AG08395 (cell line): ENCODE measurements at regions not wholly inside any gene's neighbourhood (a gene's known extent, or its start where the extent isn't known, plus 50 kb on each side); places are given as distances from the start of the nearest gene placed in this dataset.
"Not testable (repeated sequence)": the region's sequence is repeated elsewhere in the genome, so short reads cannot be mapped to it uniquely, and the experiment has no call there.

Experiments used
- DNase-seq: peaks from one replicate; pipeline ENCODE4 v3.0.0; 2012; ENCODE audit warnings: mixed read lengths, low spot score

GRCh38 chr3:143901105-143901504, 52.8 kb upstream of the SLC9A9 start:
- DNase-seq, result peak; percentile 60

DNA sequence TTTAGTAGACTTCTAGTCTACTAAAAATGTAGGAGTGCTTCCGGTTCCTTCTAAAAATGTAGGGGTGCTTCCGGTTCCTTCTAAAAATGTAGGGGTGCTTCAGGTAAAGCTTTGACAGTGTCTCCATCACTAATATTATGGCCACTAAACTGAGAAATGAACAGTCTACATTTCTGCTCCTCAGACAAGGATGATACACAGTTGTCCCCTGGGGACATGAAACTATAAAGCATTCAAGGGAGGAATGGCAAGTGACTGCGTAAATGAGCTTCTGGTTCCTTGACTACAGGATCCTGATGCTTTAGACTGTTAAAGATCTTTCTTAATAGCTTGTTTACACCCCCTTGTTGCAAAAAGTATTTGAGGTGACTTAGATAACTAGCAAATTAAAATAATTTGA, 53.9 kb upstream of the SLC9A9 start:
- DNase-seq, result no peak

DNA sequence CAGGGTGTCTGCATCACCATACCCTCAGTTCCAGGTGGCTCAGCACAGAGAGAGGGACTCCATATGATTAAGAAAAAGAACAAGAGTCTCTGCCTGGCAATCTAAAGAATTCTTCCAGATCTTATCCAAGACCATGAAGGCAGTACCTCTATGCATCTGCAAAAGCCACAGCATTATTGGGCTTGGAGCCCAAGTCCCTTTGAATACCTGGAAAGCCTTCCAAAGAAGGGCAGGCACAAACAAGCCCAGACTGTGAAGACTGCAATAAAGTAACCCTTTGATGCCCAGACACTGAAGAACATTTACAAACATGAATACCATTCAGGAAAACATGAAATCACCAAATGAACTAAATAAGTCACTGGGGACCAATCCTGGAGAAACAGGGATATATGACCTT, 60.9 kb upstream of the DIPK2A start:
- no peak for DNase-seq

GRCh38 chr3:143914257-143914656, 57.4 kb upstream of the DIPK2A start:
- no peak for DNase-seq

- DNase-seq, result no peak
Observed at GRCh38 chr3:143918848-143919247, 52.8 kb upstream of the DIPK2A start.

GRCh38 chr3:143921176-143921575, 50.4 kb upstream of the DIPK2A start:
- DNase-seq, result not testable (repeated sequence)
